ENCODE measurements at regions not wholly inside any gene's neighbourhood (a gene's known extent, or its start where the extent isn't known, plus 50 kb on each side); places are given as distances from the start of the nearest gene placed in this dataset.
"Not testable (repeated sequence)": the region's sequence is repeated elsewhere in the genome, so short reads cannot be mapped to it uniquely, and the experiment has no call there.

- not testable (repeated sequence) for DNase-seq
Observed at GRCh38 chr21:5066682-5067251, 5454.6 kb upstream of the TPTE start.

- not testable (repeated sequence) for DNase-seq
Observed at GRCh38 chr21:5067326-5068048, 5453.9 kb upstream of the TPTE start.

GRCh38 chr21:5068649-5069048, 5452.7 kb upstream of the TPTE start:
- not testable (repeated sequence) for DNase-seq

GRCh38 chr21:5071180-5071579, 5450.2 kb upstream of the TPTE start:
- DNase-seq: not testable (repeated sequence)

DNA sequence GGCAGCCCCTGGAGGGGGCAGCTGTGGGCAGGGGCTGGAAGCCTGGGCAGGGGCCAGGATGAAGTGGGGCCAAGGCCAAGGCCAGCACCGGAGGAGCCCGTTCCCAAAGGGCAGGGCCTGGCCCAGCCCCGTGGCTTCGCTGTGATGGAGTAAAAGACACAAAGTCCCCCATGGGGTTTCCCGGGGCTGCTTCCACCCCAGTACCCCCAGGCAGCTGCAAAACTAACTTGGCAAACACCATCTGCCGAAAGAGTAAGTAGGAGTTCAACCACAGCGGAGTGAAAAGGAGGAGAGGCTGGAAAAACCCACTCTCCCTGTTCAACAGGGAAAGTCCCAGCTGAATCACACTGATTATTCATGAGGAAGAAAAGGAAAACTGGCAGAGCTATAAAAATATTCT, 5444.5 kb upstream of the TPTE start:
- DNase-seq: not testable (repeated sequence)

DNA sequence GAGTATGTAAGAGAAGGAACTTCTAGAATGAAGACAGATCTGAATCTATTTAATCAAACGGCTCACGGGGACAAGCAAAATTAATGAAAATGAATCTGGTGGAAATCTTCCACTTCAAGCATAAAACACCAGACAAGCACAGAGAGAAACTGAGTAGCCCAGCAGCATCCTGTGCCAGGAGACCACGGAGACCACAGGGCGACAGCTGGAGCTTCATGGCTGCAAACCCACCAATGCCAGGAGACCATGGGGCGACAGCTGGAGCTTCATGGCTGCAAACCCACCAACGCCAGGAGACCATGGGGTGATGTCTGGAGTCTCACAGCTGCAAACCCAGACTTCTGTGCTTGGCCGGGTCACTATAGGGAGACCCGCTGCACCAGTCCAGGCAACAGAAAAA, 5442.0 kb upstream of the TPTE start:
- DNase-seq: not testable (repeated sequence)

GRCh38 chr21:5080015-5080414, 5441.4 kb upstream of the TPTE start:
- not testable (repeated sequence) for DNase-seq

DNA sequence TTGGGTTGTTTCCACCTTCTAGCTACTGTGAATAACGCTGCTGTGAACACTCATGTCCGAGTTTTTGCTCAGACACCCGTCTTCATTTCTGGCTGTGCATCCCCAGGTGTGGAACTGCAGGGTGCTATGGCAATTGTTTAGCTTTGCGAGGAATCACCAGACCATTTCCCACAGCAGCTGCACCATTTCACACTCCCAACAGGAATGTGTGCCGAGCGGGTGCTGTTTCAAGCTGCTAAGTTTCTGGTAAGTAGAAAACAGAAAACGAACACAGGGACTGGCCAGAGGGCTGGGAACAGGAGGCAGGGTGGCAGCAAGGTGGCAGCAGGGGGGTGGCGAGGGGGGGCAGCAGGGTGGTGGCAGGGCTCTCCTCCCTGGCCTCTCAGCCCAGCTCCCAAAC, 5437.1 kb upstream of the TPTE start:
- not testable (repeated sequence) for DNase-seq

- DNase-seq: not testable (repeated sequence)
Observed at GRCh38 chr21:5085456-5085855, 5435.9 kb upstream of the TPTE start.

GRCh38 chr21:5086416-5086815, 5435.0 kb upstream of the TPTE start:
- DNase-seq: not testable (repeated sequence)

DNA sequence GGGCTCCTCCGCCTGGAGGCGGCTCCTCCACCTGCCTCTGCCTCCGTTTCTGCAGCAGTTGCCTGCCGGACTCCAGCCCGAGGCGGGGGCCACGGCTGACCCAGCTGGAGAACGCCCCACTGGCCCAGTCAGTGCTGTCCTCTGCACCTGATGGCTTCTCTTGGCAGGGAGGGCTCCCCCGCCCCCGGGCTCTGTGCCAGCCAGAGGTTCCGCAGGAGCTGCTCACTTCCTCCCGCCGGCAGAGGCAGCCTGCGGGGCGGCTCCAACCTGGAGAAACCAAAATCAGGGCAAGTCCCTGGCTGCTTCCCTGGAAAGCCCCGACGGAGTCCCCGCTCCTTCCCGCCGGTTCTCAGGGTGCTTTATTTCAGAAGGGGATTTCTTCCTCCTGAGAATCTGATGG, 5432.6 kb upstream of the TPTE start:
- not testable (repeated sequence) for DNase-seq

GRCh38 chr21:5089399-5090089, 5431.8 kb upstream of the TPTE start:
- not testable (repeated sequence) for DNase-seq

GRCh38 chr21:5090132-5091079, 5431.0 kb upstream of the TPTE start:
- DNase-seq: not testable (repeated sequence)

DNA sequence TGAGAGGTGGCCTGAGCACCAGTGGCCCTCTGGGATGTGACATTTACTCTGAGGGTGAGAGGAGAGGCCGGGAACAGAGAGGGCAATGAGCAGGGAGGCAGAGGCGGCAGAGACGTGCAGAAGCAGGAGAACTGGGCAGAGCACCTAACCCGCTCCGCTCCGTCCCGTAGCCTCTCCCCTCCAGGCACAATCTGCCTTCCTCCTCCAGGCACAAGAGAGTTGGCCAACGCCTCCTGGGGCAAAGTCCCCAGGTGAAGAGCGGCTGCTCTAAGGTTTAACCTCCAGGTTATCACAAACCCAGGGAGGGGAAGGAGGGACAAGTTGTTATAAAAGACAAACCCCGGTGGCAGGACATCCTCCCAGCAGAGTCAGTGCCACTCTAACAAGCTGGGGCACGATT, 5430.1 kb upstream of the TPTE start:
- not testable (repeated sequence) for DNase-seq

- DNase-seq: not testable (repeated sequence)
Observed at GRCh38 chr21:5095628-5096027, 5425.8 kb upstream of the TPTE start.

- not testable (repeated sequence) for DNase-seq
Observed at GRCh38 chr21:5098010-5098743, 5423.2 kb upstream of the TPTE start.

DNA sequence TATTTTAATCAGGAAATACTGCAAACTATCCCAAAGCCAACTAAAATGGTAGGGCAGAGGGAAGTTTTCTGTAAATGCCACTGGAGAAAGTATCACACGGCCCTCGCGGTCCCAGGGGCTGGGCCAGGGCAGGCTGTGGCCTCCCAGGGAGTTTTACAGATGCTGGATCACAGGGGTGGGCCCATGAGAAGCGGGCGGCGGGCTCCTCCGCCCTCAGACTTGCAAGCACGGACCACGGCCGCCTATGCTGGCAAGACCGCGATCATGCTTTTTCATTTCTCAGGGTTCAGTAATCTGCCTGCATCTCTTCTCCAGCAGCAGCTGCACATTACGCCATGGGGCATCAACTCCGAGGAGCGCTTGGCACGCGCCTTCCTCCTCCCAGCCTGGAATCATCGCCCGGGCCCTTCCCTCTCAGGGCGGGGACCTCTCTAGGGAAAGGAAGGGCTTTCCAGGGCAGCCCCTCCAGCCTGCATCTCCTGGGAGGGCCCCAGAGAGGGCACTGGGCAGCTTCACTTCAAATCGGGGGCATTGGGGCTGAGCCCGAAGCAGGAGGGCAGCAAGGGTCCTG, 5420.7 kb upstream of the TPTE start:
- not testable (repeated sequence) for DNase-seq

GRCh38 chr21:5101749-5102148, 5419.6 kb upstream of the TPTE start:
- peak; percentile 88 for DNase-seq

DNA sequence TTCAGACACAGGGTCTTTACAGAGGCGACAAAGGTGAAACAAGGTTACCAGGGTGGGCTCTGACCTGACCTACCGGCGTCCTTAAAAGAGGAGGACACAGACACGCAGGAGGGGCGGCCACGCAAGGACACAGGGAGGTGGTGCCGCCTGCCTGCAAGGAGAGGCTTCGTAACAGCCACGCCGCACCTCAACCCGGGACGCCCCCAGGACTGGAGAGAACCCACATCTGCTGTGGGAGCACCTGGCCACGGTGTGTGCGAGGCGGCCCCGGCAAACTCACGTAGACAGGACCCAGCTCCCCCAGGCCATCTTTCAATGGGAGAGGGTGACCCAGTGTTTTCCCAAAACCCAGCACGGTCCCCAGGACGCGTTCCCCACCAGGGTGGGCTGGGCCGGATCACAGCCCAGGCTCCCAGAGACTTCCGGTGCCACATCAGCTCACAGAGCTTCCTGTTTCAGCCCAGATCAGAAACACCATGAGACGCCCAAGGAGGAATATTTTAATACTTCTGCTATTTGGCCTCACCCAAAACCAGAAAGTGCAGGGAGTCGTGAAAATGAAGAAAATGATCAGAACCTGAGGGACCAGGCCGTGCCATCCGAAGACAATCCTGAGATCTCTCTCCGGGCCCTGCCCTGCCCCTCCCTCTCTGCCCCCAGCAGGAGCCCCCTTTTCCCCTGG, 5417.4 kb upstream of the TPTE start:
- not testable (repeated sequence) for DNase-seq

- not testable (repeated sequence) for DNase-seq
Observed at GRCh38 chr21:5104562-5104928, 5416.8 kb upstream of the TPTE start.

Measured in CD4-positive, alpha-beta T cell treated with Interleukin-12 subunit alpha and Interleukin-12 subunit beta, for 1 hour (primary cell).